HCT116 (cell line): ENCODE measurements at regions not wholly inside any gene's neighbourhood (a gene's known extent, or its start where the extent isn't known, plus 50 kb on each side); places are given as distances from the start of the nearest gene placed in this dataset.

Experiments used
- ATAC-seq: fragments of 200-7000 bp; cut with Tn5 transposase; 2 replicates; pipeline ENCODE4 v1.9.1; 2020; ENCODE audit warnings: mild to moderate bottlenecking, moderate library complexity
- BruUV-seq: library from RNA; stranded (reverse); fragments of 400-500 nt; replicated peaks from 2 replicates; lab custom pipeline; 2021; lab: Mats Ljungman, UMichigan
- CTCF ChIA-PET: fragments of 300-600 bp; sonication (Branson Sonifier 250); formaldehyde crosslinking; loops from one replicate; lab custom pipeline; 2021; ENCODE audit warnings: antibody characterized with exemption; lab: Charles Lee
- POLR2A ChIA-PET: fragments of 300-600, 350-600 bp; sonication (Branson Sonifier 250); formaldehyde crosslinking; loops from one replicate; lab custom pipeline; 2021; ENCODE audit warnings: antibody characterized with exemption; lab: Charles Lee
- RAD21 ChIA-PET, 2 experiments: fragments of 300-600 bp; sonication (Branson Sonifier 250); formaldehyde crosslinking; loops; one replicate each; lab custom pipeline; 2023; ENCODE audit warnings: low total read pairs in 2 of 2; ENCODE audit not compliant: uncharacterized antibody in 2 of 2, unreplicated experiment in 2 of 2, low non-redundant PET in 1 of 2; lab: Charles Lee
- DNase-seq: peaks from one replicate; pipeline ENCODE4 v3.0.0-alpha.2; 2010; ENCODE audit warnings: low read depth, low spot score
- H2AFZ ChIP-seq: fragments of 200-600 bp; shearing (Covaris generic), sonication (generic); 2 replicates; pipeline ENCODE4 v1.6.1; 2017; ENCODE audit warnings: low read depth, mixed run types, mixed read lengths, antibody characterized with exemption, low read length; ENCODE audit not compliant: poor library complexity, severe bottlenecking
- H3K27ac ChIP-seq: 2 replicates; pipeline ENCODE4 v1.5.1; 2012; ENCODE audit warnings: low read depth, low read length
- H3K27me3 ChIP-seq: fragments of 200-600 bp; sonication (generic); 2 replicates; pipeline ENCODE4 v1.6.1; 2016; ENCODE audit warnings: mixed run types, low read length, mixed read lengths; ENCODE audit not compliant: insufficient read depth
- H3K36me3 ChIP-seq, 2 experiments: fragments of 200-500 bp in 1 of 2; fragments of 200-600 bp in 1 of 2; sonication (Bioruptor generic) in 1 of 2; sonication (generic) in 1 of 2; 2 replicates each; pipeline versions ENCODE4 v1.5.1 to v1.6.1; 2014 to 2016; ENCODE audit warnings: low read length in 2 of 2, inconsistent platforms in 1 of 2, mixed read lengths in 1 of 2, mixed run types in 1 of 2; ENCODE audit not compliant: insufficient read depth in 2 of 2, control insufficient read depth in 1 of 2
- H3K4me1 ChIP-seq, 2 experiments: fragments of 200-600 bp in 1 of 2; sonication (generic) in 1 of 2; 2 replicates each; pipeline versions ENCODE4 v1.5.1 to v1.6.1; 2012 to 2017; ENCODE audit warnings: low read length in 2 of 2, inconsistent platforms in 1 of 2, mild to moderate bottlenecking in 1 of 2, mixed read lengths in 1 of 2, mixed run types in 1 of 2, moderate library complexity in 1 of 2; ENCODE audit not compliant: insufficient read depth in 2 of 2, control insufficient read depth in 1 of 2
- H3K4me2 ChIP-seq: fragments of 200-600 bp; sonication (generic); 2 replicates; pipeline ENCODE4 v1.6.1; 2017; ENCODE audit warnings: mixed run types, low read length, mixed read lengths
- H3K4me3 ChIP-seq, 2 experiments: fragments of 200-600 bp in 1 of 2; sonication (generic) in 1 of 2; replicated peaks in 1 of 2; 2 replicates each; pipeline ENCODE4 v1.5.1; 2011 to 2016; ENCODE audit warnings: low read length in 2 of 2, control low read depth in 1 of 2, low read depth in 1 of 2, mild to moderate bottlenecking in 1 of 2, mixed read lengths in 1 of 2, mixed run types in 1 of 2
- H3K79me2 ChIP-seq: fragments of 200-600 bp; sonication (generic); 2 replicates; pipeline ENCODE4 v1.6.1; 2017; ENCODE audit warnings: mild to moderate bottlenecking, mixed run types, low read length, moderate library complexity, mixed read lengths; ENCODE audit not compliant: insufficient read depth
- H3K9ac ChIP-seq: fragments of 200-600 bp; sonication (generic); 2 replicates; pipeline ENCODE4 v1.6.1; 2016; ENCODE audit warnings: low read length, mixed read lengths
- H3K9me2 ChIP-seq: fragments of 200-600 bp; sonication (generic), shearing (Covaris generic); 2 replicates; pipeline ENCODE4 v1.6.1; 2017; ENCODE audit warnings: mixed run types, mild to moderate bottlenecking, moderate library complexity; ENCODE audit not compliant: insufficient read depth
- H3K9me3 ChIP-seq, 2 experiments: fragments of 200-500 bp in 1 of 2; fragments of 200-600 bp in 1 of 2; sonication (Bioruptor generic) in 1 of 2; sonication (generic) in 1 of 2; 2 replicates each; pipeline ENCODE4 v1.6.1; 2014 to 2017; ENCODE audit warnings: low read length in 2 of 2, mixed read lengths in 2 of 2, inconsistent platforms in 1 of 2, low read depth in 1 of 2, mild to moderate bottlenecking in 1 of 2, mixed run types in 1 of 2, moderate library complexity in 1 of 2; ENCODE audit not compliant: control insufficient read depth in 1 of 2, insufficient read depth in 1 of 2
- H4K20me1 ChIP-seq: fragments of 200-600 bp; sonication (generic), shearing (Covaris generic); 2 replicates; pipeline ENCODE4 v1.6.1; 2017; ENCODE audit warnings: mixed run types, mild to moderate bottlenecking, moderate library complexity; ENCODE audit not compliant: insufficient read depth
- CBX3 ChIP-seq: IDR thresholded peaks from 2 replicates; pipeline ENCODE4 v1.6.1; 2012; ENCODE audit warnings: low read depth
- ELF1 ChIP-seq: IDR thresholded peaks from 2 replicates; pipeline ENCODE4 v1.6.1; 2012; ENCODE audit warnings: low read depth, borderline replicate concordance
- EZH2 ChIP-seq: fragments of 200-600 bp; sonication (generic); IDR thresholded peaks from 2 replicates; pipeline ENCODE4 v1.6.1; 2017; ENCODE audit warnings: antibody characterized with exemption, mixed run types
- FOSL1 ChIP-seq: IDR thresholded peaks from 2 replicates; pipeline ENCODE4 v1.6.1; 2012; ENCODE audit warnings: low read depth
- JUND ChIP-seq: IDR thresholded peaks from 2 replicates; pipeline ENCODE4 v1.6.1; 2012
- POLR2A ChIP-seq: IDR thresholded peaks from 2 replicates; pipeline ENCODE4 v1.7.0; 2011; ENCODE audit warnings: borderline replicate concordance; ENCODE audit not compliant: insufficient read depth, insufficient read length; ENCODE audit errors: extremely low read depth
- POLR2AphosphoS5 ChIP-seq: IDR thresholded peaks from 2 replicates; pipeline ENCODE4 v1.6.1; 2011; ENCODE audit warnings: mild to moderate bottlenecking, low read depth, low read length, moderate library complexity
- RAD21 ChIP-seq: IDR thresholded peaks from 2 replicates; pipeline ENCODE4 v1.6.1; 2012; ENCODE audit warnings: low read depth, mild to moderate bottlenecking
- SIN3A ChIP-seq: IDR thresholded peaks from 2 replicates; pipeline ENCODE4 v1.6.1; 2012; ENCODE audit warnings: low read depth
- SP1 ChIP-seq: IDR thresholded peaks from 2 replicates; pipeline ENCODE4 v1.6.1; 2012; ENCODE audit warnings: low read depth
- SRF ChIP-seq: IDR thresholded peaks from 2 replicates; pipeline ENCODE4 v1.6.1; 2012; ENCODE audit warnings: low read depth
- TCF7L2 ChIP-seq: IDR thresholded peaks from 2 replicates; pipeline ENCODE4 v1.7.0; 2011; ENCODE audit warnings: borderline replicate concordance, inconsistent platforms; ENCODE audit not compliant: insufficient read depth, insufficient read length; ENCODE audit errors: extremely low read depth
- YY1 ChIP-seq: IDR thresholded peaks from 2 replicates; pipeline ENCODE4 v1.6.1; 2011; ENCODE audit warnings: low read length, low read depth, moderate library complexity, mild to moderate bottlenecking; ENCODE audit not compliant: insufficient replicate concordance; ENCODE audit errors: extremely low read depth
- ZFX ChIP-seq: fragments of 450-650 bp; IDR thresholded peaks from 2 replicates; pipeline ENCODE4 v1.6.1; 2017
- ZNF274 ChIP-seq: fragments of 200-500 bp; sonication (Bioruptor generic); IDR thresholded peaks from 2 replicates; pipeline ENCODE4 v1.6.1; 2014; ENCODE audit warnings: mild to moderate bottlenecking, low read depth, low read length, inconsistent platforms
- intact Hi-C: fragments of 100-400 bp; cut with micrococcal nuclease; formaldehyde crosslinking; loops from 2 replicates; pipeline ENCODE4 v1.10.0; 2022
- TF ChIP-seq, protein P1 (sequence below): IDR thresholded peaks from 2 replicates; pipeline ENCODE4 v1.6.1; 2012
- TF ChIP-seq, protein P2 (sequence below): IDR thresholded peaks from 2 replicates; pipeline ENCODE4 v1.6.1; 2012
- TF ChIP-seq, protein P3 (sequence below): IDR thresholded peaks from 2 replicates; pipeline ENCODE4 v1.6.1; 2012; ENCODE audit warnings: low read depth
- TF ChIP-seq, protein P4 (sequence below), 3 experiments: fragments of 200-600 bp in 1 of 3; sonication (generic) in 1 of 3; IDR thresholded peaks in 2 of 3; conservative IDR thresholded peaks in 1 of 3; 2 replicates each; pipeline ENCODE4 v1.5.1; 2012 to 2017; ENCODE audit warnings: low read depth in 2 of 3, low read length in 2 of 3, antibody characterized with exemption in 1 of 3, borderline replicate concordance in 1 of 3, control low read depth in 1 of 3, mild to moderate bottlenecking in 1 of 3, mixed read lengths in 1 of 3, mixed run types in 1 of 3, moderate library complexity in 1 of 3; ENCODE audit not compliant: insufficient read depth in 1 of 3

DNA sequence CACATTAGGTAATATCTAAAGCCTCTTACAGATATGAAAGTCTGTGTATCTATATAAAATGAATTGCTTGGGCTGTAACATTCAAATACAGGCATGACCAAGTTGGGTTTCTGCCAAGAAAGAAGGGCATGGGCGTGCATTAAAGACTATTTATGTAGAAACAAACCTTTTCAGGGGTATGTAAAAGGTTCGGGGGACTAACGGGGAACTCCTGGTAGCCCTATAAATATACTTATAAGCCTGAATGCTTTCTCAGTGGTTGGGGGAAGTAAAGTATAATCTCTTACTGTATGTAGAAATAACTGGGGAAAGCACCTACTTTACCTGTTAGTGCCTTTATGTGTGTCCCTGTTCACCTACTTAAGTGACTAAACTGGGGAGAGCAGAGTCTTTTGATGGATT lies 154.5 kb upstream of the TBL1XR1 start:
- Histone ChIP-seq H4K20me1 (no peaks in the 10 kb centered on the region), H3K27ac (no peak overlapping the region), H3K79me2 (no peaks in the 10 kb centered on the region), H3K9ac (no peak overlapping the region), H3K36me3 (no peaks in the 10 kb centered on the region), H3K4me3 (no peak overlapping the region), H3K4me2 (no peak overlapping the region), H3K9me2 (no peaks in the 10 kb centered on the region), H3K27me3 (no peaks in the 10 kb centered on the region), H2AFZ (no peak overlapping the region), H3K9me3 (no peaks in the 10 kb centered on the region), H3K4me1 (peaks cover 26 to 31% of the 10 kb centered on the region in 2 experiments)
- RAD21 ChIA-PET = no interaction called here
- CTCF ChIA-PET = no interaction called here
- intact Hi-C loops = loop anchor here (10.0 kb wide), 1 partner anchor 837 kb away; no protein-coding TSS in a partner anchor
- DNase-seq (no peak), ATAC-seq (no peak)
- no TSS peak for BruUV-seq
- TF ChIP-seq SP1 (no peak), CBX3 (no peak), JUND (no peak), FOSL1 (no peak), POLR2AphosphoS5 (no peak), ZFX (no peak), EZH2 (no peak), YY1 (no peak), POLR2A (no peak), ZNF274 (no peak), ELF1 (no peak), RAD21 (no peak), SRF (no peak), TCF7L2 (no peak), SIN3A (no peak)
- TF ChIP-seq, protein P1, sequence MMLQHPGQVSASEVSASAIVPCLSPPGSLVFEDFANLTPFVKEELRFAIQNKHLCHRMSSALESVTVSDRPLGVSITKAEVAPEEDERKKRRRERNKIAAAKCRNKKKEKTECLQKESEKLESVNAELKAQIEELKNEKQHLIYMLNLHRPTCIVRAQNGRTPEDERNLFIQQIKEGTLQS = no peak
- TF ChIP-seq, protein P2, sequence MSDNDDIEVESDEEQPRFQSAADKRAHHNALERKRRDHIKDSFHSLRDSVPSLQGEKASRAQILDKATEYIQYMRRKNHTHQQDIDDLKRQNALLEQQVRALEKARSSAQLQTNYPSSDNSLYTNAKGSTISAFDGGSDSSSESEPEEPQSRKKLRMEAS = no peak
- TF ChIP-seq, protein P3, sequence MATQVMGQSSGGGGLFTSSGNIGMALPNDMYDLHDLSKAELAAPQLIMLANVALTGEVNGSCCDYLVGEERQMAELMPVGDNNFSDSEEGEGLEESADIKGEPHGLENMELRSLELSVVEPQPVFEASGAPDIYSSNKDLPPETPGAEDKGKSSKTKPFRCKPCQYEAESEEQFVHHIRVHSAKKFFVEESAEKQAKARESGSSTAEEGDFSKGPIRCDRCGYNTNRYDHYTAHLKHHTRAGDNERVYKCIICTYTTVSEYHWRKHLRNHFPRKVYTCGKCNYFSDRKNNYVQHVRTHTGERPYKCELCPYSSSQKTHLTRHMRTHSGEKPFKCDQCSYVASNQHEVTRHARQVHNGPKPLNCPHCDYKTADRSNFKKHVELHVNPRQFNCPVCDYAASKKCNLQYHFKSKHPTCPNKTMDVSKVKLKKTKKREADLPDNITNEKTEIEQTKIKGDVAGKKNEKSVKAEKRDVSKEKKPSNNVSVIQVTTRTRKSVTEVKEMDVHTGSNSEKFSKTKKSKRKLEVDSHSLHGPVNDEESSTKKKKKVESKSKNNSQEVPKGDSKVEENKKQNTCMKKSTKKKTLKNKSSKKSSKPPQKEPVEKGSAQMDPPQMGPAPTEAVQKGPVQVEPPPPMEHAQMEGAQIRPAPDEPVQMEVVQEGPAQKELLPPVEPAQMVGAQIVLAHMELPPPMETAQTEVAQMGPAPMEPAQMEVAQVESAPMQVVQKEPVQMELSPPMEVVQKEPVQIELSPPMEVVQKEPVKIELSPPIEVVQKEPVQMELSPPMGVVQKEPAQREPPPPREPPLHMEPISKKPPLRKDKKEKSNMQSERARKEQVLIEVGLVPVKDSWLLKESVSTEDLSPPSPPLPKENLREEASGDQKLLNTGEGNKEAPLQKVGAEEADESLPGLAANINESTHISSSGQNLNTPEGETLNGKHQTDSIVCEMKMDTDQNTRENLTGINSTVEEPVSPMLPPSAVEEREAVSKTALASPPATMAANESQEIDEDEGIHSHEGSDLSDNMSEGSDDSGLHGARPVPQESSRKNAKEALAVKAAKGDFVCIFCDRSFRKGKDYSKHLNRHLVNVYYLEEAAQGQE = no peak
- TF ChIP-seq, protein P4, sequence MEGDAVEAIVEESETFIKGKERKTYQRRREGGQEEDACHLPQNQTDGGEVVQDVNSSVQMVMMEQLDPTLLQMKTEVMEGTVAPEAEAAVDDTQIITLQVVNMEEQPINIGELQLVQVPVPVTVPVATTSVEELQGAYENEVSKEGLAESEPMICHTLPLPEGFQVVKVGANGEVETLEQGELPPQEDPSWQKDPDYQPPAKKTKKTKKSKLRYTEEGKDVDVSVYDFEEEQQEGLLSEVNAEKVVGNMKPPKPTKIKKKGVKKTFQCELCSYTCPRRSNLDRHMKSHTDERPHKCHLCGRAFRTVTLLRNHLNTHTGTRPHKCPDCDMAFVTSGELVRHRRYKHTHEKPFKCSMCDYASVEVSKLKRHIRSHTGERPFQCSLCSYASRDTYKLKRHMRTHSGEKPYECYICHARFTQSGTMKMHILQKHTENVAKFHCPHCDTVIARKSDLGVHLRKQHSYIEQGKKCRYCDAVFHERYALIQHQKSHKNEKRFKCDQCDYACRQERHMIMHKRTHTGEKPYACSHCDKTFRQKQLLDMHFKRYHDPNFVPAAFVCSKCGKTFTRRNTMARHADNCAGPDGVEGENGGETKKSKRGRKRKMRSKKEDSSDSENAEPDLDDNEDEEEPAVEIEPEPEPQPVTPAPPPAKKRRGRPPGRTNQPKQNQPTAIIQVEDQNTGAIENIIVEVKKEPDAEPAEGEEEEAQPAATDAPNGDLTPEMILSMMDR (IDR thresholded peaks at IDR 0.05 in 2 of 3, conservative IDR thresholded peaks at IDR 0.05 in 1 of 3; ENCODE audit: borderline replicate concordance in 1 of 3, insufficient read depth in 1 of 3, low read depth in 2 of 3, low read length in 2 of 3) = no peak
- POLR2A ChIA-PET = no interaction called here
